ENCODE measurements at regions not wholly inside any gene's neighbourhood (a gene's known extent, or its start where the extent isn't known, plus 50 kb on each side); places are given as distances from the start of the nearest gene placed in this dataset.

GRCh38 chr4:137025484-137026059 lies 506.7 kb downstream of the PCDH18 start:
- TF ChIP-seq MAX (IDR thresholded peaks at IDR 0.05) (no peak), REST (IDR thresholded peaks at IDR 0.05; ENCODE audit: low read depth) (no peak), EP300 (IDR thresholded peaks at IDR 0.05; ENCODE audit: borderline replicate concordance) (no peak), TCF12 (IDR thresholded peaks at IDR 0.05; ENCODE audit: low read depth) (no peak), EGR1 (IDR thresholded peaks at IDR 0.05) (no peak)

Measured in Ishikawa (cell line).